GM18868 (cell line): ENCODE measurements at regions not wholly inside any gene's neighbourhood (a gene's known extent, or its start where the extent isn't known, plus 50 kb on each side); places are given as distances from the start of the nearest gene placed in this dataset.
A peak's percentile ranks its signal among the peaks of the same experiment; 100 is the strongest.

Experiments used
- ATAC-seq: cut with Tn5 transposase; IDR thresholded peaks from one replicate; pipeline ENCODE4 v1.9.1; 2021; ENCODE audit warnings: mild to moderate bottlenecking, moderate library complexity; ENCODE audit not compliant: unreplicated experiment

- ATAC-seq, result no peak
Observed at GRCh38 chr2:217325816-217326215, 466.0 kb upstream of the TNP1 start.

GRCh38 chr2:217325251-217325650, 465.4 kb upstream of the TNP1 start:
- no peak for ATAC-seq

DNA sequence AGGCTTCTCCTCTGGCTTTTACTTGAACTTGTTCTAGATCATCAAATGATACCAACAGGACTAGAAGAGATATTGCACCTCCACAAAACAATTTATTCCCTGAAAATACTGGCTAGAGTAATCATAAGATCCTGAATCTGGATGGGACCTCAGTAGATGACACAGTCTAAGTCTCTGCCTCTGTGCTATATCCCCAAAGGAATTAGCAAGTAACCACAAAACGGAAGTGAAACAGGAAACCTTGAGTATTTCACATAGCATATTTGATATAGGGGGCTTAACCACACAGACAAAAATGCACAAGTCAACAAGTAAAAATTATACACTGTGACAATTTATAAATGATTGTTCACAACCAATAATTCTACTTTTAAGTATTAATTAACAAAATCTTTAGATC, 456.9 kb upstream of the TNP1 start:
- peak; percentile 94 for ATAC-seq

- ATAC-seq, result no peak
Observed at GRCh38 chr2:217314021-217314460, 454.2 kb upstream of the TNP1 start.

- no peak for ATAC-seq
Observed at GRCh38 chr2:217313386-217313785, 453.5 kb upstream of the TNP1 start.

GRCh38 chr2:217309056-217309455, 449.2 kb upstream of the TNP1 start:
- no peak for ATAC-seq

- no peak for ATAC-seq
Observed at GRCh38 chr2:217307023-217307422, 447.2 kb upstream of the TNP1 start.

GRCh38 chr2:217305882-217306281, 446.0 kb upstream of the TNP1 start:
- ATAC-seq, result no peak

DNA sequence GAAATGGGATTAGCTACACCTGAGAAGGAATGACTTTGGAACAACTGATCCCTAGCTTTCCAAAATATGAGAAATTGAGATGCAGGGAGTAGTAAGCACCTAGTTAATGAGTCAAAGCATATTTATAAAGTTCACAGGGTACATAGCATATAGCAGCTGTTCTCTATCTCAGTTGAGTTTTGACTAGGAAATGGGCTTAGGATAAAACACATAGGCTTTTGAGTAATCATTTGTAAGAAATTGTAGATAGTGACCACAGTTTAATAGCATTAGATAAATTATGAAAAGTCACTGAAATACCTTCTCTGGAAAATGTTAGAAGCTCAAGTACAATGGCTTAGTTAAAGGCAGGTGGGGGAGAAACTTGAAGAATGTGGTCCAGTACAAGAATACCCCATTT, 444.7 kb upstream of the TNP1 start:
- no peak for ATAC-seq

DNA sequence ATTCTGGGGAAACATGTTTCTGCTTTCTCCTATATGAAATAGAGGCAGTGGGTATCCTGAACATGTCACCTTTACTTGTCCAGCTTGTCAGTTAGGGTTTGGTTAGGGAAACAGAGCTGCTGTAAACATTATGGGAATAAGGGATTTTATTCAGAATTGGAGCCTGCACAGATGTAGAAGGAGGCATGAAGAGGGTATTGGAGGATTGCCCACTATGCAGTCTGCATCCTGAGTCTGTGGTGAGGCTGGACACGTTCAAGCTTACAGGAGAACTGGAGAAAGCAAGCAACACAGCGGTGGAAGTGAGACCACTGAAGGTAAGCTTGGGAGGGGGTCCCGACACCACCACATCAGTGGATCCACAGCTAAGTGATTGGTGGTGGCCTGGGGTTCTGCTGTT, 443.0 kb upstream of the TNP1 start:
- no peak for ATAC-seq

DNA sequence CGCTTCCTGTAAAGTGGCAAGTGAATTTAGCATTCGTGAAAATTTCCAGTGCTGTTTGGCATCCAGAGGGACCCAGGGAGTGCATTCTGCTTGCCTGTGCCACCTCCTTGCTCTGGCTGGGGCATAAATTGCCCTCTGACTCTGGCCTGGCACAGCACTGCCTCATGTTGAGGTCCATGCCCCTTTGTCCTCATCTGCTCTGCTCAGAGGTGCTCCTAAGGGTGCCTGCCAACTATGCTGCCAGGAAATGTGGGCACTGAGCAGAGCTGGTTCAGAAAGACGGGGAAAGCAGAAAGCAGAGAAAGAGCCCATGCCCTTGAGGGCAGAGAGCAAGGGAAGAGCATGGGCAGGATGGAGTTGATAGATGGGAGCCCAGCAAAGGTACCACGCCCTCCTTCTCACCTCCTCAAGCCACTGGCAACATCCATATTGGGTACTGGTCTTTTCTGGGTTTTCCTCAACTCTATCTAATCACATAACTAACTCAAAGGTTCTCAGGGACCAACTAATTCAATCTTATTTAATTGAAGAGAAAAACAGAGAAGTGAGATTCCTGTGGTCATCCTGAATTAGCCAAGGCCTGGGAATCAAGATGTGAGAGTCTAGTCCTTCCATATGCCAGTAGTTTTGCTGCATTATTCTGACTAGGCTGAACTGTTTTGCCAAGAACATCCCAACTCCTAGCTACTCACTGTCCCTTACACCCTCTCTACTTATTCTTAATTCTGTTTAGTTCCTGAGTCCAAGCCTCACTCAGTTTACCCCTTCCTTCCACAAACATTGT, 441.5 kb upstream of the TNP1 start:
- no peak for ATAC-seq

- no peak for ATAC-seq
Observed at GRCh38 chr2:217299590-217299989, 439.7 kb upstream of the TNP1 start.

GRCh38 chr2:217297096-217297495, 437.2 kb upstream of the TNP1 start:
- no peak for ATAC-seq

GRCh38 chr2:217294818-217295217, 435.0 kb upstream of the TNP1 start:
- ATAC-seq, result no peak

DNA sequence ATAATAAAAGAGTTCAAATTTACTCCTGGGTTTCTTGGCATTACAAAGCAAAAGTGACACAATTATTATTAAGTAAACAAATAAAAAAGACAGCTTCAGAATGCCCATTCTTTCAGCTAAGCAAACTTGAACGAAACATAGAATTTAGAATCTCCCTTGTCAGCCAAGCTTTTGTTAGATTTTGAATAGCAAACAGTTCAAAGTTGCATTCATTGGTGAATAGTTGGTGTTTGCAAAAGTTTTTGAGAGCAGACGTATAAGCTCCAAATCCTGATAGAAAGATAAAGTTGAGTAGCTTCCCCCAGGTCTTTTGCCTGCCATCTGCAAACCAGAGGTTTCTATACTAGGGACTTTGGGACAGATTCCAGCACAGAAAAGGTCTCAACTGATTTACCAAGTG, 434.3 kb upstream of the TNP1 start:
- ATAC-seq, result no peak

- ATAC-seq, result no peak
Observed at GRCh38 chr2:217293607-217294006, 433.7 kb upstream of the TNP1 start.

GRCh38 chr2:217293046-217293445, 433.2 kb upstream of the TNP1 start:
- no peak for ATAC-seq

- no peak for ATAC-seq
Observed at GRCh38 chr2:217291259-217291658, 431.4 kb upstream of the TNP1 start.

DNA sequence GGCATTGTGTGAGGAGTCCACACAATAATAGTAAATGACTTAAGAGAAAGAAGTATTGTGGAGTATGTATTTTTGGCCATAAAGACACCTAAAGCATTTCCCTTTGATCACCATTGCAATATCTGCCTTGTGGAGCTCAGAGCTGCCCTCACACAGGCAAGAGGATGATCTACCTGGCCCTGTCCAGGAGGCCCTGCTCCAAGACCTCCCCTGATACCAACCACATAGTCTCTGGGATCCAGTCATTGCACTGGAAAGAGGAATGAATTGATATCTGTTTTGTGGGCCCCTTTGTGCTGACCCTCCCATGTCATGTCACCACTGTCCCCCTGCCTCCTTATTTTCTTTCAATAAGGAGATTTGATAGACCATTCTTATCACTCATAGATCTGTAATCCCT, 430.6 kb upstream of the TNP1 start:
- ATAC-seq, result no peak

DNA sequence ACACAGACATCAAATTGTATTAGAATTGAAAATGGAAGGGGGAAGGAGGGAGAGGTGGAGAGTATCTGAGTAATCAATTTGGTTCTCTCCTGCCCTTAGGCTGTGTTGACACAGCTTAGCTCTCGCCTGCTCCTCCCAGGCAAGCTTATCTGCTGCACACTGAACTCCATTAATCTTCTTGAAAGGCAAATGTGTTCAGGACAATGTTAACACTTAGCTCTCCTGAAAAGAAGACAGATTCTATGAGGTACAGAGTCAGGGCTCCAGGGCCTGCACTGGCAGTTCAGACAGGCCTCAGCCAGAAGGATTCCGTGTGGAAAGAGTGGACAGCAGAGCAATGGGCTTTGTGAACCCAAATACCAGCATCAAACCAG, 430.0 kb upstream of the TNP1 start:
- no peak for ATAC-seq

DNA sequence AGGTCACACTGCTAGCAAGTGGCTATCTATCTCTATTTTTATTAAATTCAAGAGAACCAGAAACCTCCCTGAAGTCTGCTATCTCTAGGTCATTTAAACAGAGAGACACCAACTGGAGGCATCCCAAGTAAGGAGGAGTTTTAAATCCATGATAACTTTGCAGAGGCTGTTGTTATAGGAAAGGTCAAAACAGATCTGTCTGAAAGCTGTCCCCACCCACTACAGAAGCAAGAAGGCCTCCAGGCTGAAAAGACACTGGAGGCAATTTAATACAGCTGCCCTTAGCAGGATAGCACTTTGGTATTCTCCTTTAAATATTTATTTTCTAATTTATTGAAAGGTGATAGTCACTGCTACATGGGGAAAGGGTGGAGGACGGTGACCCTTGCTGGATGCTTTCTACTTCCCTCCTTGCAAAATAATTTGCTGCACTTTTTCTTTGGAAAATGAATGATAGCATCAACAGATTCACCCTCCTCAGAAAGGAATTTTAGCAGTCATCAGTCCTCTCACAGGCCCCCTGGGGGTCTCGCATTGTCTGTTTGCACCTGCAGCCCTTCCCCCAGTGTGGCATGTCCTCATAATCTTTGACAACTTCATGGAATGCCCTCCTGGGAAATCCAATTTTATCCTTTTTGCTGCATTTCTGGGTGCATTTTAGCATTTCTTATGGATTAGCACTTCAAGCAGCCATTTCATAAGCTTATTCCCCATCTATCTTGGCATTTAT, 429.5 kb upstream of the TNP1 start:
- no peak for ATAC-seq

DNA sequence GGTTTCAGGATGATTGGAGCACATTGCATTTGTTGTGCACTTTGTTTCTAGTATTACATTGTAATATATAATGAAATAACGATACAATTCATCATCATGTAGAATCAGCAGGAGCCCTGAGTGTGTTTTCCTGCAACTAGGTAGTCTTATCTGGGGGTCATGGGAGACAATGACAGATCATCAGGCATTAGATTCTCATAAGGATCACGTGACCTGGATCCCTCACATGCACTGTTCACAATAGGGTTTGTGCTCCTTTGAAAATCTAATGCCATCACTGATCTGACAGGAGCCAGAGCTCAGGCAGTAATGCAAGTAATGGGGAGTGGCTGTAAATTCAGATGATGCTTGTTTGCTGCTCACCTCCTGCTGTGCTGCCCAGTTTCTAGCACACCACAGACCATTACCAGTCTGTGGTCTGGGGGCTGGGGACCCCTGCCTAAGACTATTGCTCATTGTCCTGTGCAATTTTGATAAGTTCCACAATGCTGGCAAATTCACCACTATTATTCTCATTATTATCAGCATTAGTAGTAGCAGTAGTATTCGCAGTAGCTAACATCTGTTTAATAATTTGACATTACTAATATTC, 428.7 kb upstream of the TNP1 start:
- ATAC-seq, result no peak
